ENCODE measurements at regions not wholly inside any gene's neighbourhood (a gene's known extent, or its start where the extent isn't known, plus 50 kb on each side); places are given as distances from the start of the nearest gene placed in this dataset.

GRCh38 chr9:22739712-22740111 is 293.1 kb downstream of the DMRTA1 start:
- no peaks in the 10 kb centered on the region for H3K27me3 ChIP-seq
- intact Hi-C loops (cut with DNase I), result no loop called here

GRCh38 chr9:22740781-22741180 is 294.2 kb downstream of the DMRTA1 start:
- H3K27me3 ChIP-seq, result no peaks in the 10 kb centered on the region
- DNase-seq (ENCODE audit: extremely low spot score), result no peak
- no peak overlapping the region for H3K4me3 ChIP-seq
- intact Hi-C loops (cut with DNase I), result no loop called here
- H3K36me3 ChIP-seq, result no peaks in the 10 kb centered on the region
- H3K27ac ChIP-seq (replicated peaks in 1 of 4), result no peak overlapping the region
- H3K9me3 ChIP-seq, result no peaks in the 10 kb centered on the region
- H3K4me1 ChIP-seq, result no peaks in the 10 kb centered on the region
- TF ChIP-seq POLR2A (IDR thresholded peaks at IDR 0.05; ENCODE audit: low read depth), result no peak
- TF ChIP-seq POLR2AphosphoS5 (IDR thresholded peaks at IDR 0.05), result no peak
- TF ChIP-seq EP300 (IDR thresholded peaks at IDR 0.05), result no peak
- no peak for TF ChIP-seq CTCF (IDR thresholded peaks at IDR 0.05)
- WGBS, result 80% methylated on average over 1 of the region's 1 CpG

More at GRCh38 chr9:22739712-22740111, 293.1 kb downstream of the DMRTA1 start:
- Histone ChIP-seq H3K36me3 (no peaks in the 10 kb centered on the region), H3K27ac (replicated peaks in 1 of 4) (no peak overlapping the region), H3K4me3 (no peak overlapping the region), H3K9me3 (no peaks in the 10 kb centered on the region), H3K4me1 (no peaks in the 10 kb centered on the region)
- no peak for TF ChIP-seq CTCF (IDR thresholded peaks at IDR 0.05)
- TF ChIP-seq POLR2AphosphoS5 (IDR thresholded peaks at IDR 0.05), result no peak
- no peak for TF ChIP-seq EP300 (IDR thresholded peaks at IDR 0.05)
- no peak for TF ChIP-seq POLR2A (IDR thresholded peaks at IDR 0.05; ENCODE audit: low read depth)
- 48% methylated on average over 1 of the region's 1 CpG for WGBS
- DNase-seq (ENCODE audit: extremely low spot score), result no peak

- DNase-seq (ENCODE audit: extremely low spot score), result no peak
- H3K4me1 ChIP-seq, result no peaks in the 10 kb centered on the region
These were observed 295.8 kb downstream of the DMRTA1 start for GRCh38 chr9:22742401-22742800.

GRCh38 chr9:22773501-22774220 is 327.0 kb downstream of the DMRTA1 start:
- intact Hi-C loops (cut with DNase I), result no loop called here
- WGBS, result 70% methylated on average over 3 of the region's 3 CpGs
- H3K36me3 ChIP-seq, result no peaks in the 10 kb centered on the region
- no peak for TF ChIP-seq EP300 (IDR thresholded peaks at IDR 0.05)
- DNase-seq (ENCODE audit: extremely low spot score), result no peak
- no peaks in the 10 kb centered on the region for H3K9me3 ChIP-seq
- H3K27me3 ChIP-seq, result no peaks in the 10 kb centered on the region
- no peak overlapping the region for H3K27ac ChIP-seq (replicated peaks in 1 of 4)
- H3K4me1 ChIP-seq, result no peaks in the 10 kb centered on the region
- no peak overlapping the region for H3K4me3 ChIP-seq

More at GRCh38 chr9:22742401-22742800, 295.8 kb downstream of the DMRTA1 start:
- Histone ChIP-seq H3K36me3 (no peaks in the 10 kb centered on the region), H3K27me3 (no peaks in the 10 kb centered on the region), H3K27ac (replicated peaks in 1 of 4) (no peak overlapping the region), H3K9me3 (no peaks in the 10 kb centered on the region), H3K4me3 (no peak overlapping the region)
- intact Hi-C loops (cut with DNase I), result no loop called here
- TF ChIP-seq POLR2AphosphoS5 (IDR thresholded peaks at IDR 0.05) (no peak), POLR2A (IDR thresholded peaks at IDR 0.05; ENCODE audit: low read depth) (no peak), EP300 (IDR thresholded peaks at IDR 0.05) (no peak), CTCF (IDR thresholded peaks at IDR 0.05) (no peak)

- TF ChIP-seq EP300 (IDR thresholded peaks at IDR 0.05) (no peak), POLR2A (IDR thresholded peaks at IDR 0.05; ENCODE audit: low read depth) (no peak), CTCF (IDR thresholded peaks at IDR 0.05) (no peak), POLR2AphosphoS5 (IDR thresholded peaks at IDR 0.05) (no peak)
- Histone ChIP-seq H3K9me3 (no peaks in the 10 kb centered on the region), H3K4me3 (no peak overlapping the region), H3K27me3 (no peaks in the 10 kb centered on the region), H3K27ac (replicated peaks in 1 of 4) (no peak overlapping the region), H3K4me1 (no peaks in the 10 kb centered on the region), H3K36me3 (no peaks in the 10 kb centered on the region)
- no peak for DNase-seq (ENCODE audit: extremely low spot score)
- intact Hi-C loops (cut with DNase I), result no loop called here
- 81% methylated on average over 9 of the region's 9 CpGs for WGBS
These were observed 343.7 kb downstream of the DMRTA1 start for GRCh38 chr9:22790329-22790728.

All from esophagus muscularis mucosa (tissue), 4 donors.